Loucy (cell line): ENCODE measurements at regions not wholly inside any gene's neighbourhood (a gene's known extent, or its start where the extent isn't known, plus 50 kb on each side); places are given as distances from the start of the nearest gene placed in this dataset.

Source experiments
- CTCF ChIP-seq: fragments of 200-600 bp; sonication (generic); conservative IDR thresholded peaks from 2 replicates; pipeline ENCODE4 v1.5.1; 2014; ENCODE audit warnings: mild to moderate bottlenecking, antibody characterized with exemption, low read length
- EZH2phosphoT487 ChIP-seq: fragments of 200-600 bp; IDR thresholded peaks from 2 replicates; pipeline ENCODE4 v1.6.1; 2018; ENCODE audit warnings: antibody characterized with exemption, mild to moderate bottlenecking, moderate library complexity, borderline replicate concordance

GRCh38 chr3:64837986-64838735 is 150.4 kb upstream of the ADAMTS9 start:
- no peak for TF ChIP-seq CTCF
- TF ChIP-seq EZH2phosphoT487, result no peak
